CD4-positive, CD25-positive, alpha-beta regulatory T cell (primary cell): ENCODE measurements at regions not wholly inside any gene's neighbourhood (a gene's known extent, or its start where the extent isn't known, plus 50 kb on each side); places are given as distances from the start of the nearest gene placed in this dataset.

Experiments used
- ATAC-seq, 2 donors: fragments of 150-1000 bp; cut with Tn5 transposase; one replicate each; pipeline ENCODE4 v1.10.0; 2021; ENCODE audit warnings: low read depth in 2 of 2, moderate number of reproducible peaks in 2 of 2, moderate library complexity in 1 of 2
- DNase-seq, 3 donors: peaks; one replicate each; pipeline versions ENCODE4 v3.0.0 to v3.0.0-alpha.2; 2012 to 2022; ENCODE audit warnings: mixed read lengths in 1 of 3
- H3K27ac ChIP-seq: one replicate; pipeline ENCODE4 v1.7.0; 2013; ENCODE audit warnings: mild to moderate bottlenecking, low read length; ENCODE audit not compliant: insufficient read depth, poor library complexity, severe bottlenecking
- H3K27me3 ChIP-seq: one replicate; pipeline ENCODE4 v1.7.0; 2013; ENCODE audit warnings: low read length; ENCODE audit not compliant: control insufficient read depth, insufficient read depth
- H3K36me3 ChIP-seq: one replicate; pipeline ENCODE4 v1.7.0; 2013; ENCODE audit warnings: mild to moderate bottlenecking, low read length, moderate library complexity; ENCODE audit not compliant: control insufficient read depth, insufficient read depth
- H3K4me1 ChIP-seq: 2 replicates; pipeline ENCODE4 v1.7.0; 2013; ENCODE audit warnings: mild to moderate bottlenecking, low read length; ENCODE audit not compliant: insufficient read depth, control insufficient read depth, poor library complexity, severe bottlenecking
- H3K4me3 ChIP-seq: one replicate; pipeline ENCODE4 v1.7.0; 2013; ENCODE audit warnings: low read depth, mild to moderate bottlenecking, low read length, moderate library complexity
- H3K9me3 ChIP-seq, 2 experiments: 1 replicate in 1 of 2; 2 replicates in 1 of 2; pipeline ENCODE4 v1.7.0; 2013; ENCODE audit warnings: low read length in 2 of 2, mild to moderate bottlenecking in 1 of 2, moderate library complexity in 1 of 2; ENCODE audit not compliant: control insufficient read depth in 2 of 2
- H3K27ac Mint-ChIP-seq, 3 donors: one replicate each; pipeline ENCODE4 v1.8.0; 2020 to 2022; ENCODE audit warnings: mild to moderate bottlenecking in 3 of 3, mixed read lengths in 3 of 3, moderate library complexity in 2 of 3
- H3K27me3 Mint-ChIP-seq: one replicate; pipeline ENCODE4 v1.8.0; 2022; ENCODE audit warnings: mild to moderate bottlenecking, mixed read lengths
- H3K36me3 Mint-ChIP-seq: one replicate; pipeline ENCODE4 v1.8.0; 2020; ENCODE audit warnings: mixed read lengths
- H3K4me1 Mint-ChIP-seq, 4 donors: one replicate each; pipeline ENCODE4 v1.8.0; 2020 to 2022; ENCODE audit warnings: mixed read lengths in 4 of 4, mild to moderate bottlenecking in 1 of 4
- H3K4me3 Mint-ChIP-seq, 4 donors: one replicate each; pipeline ENCODE4 v1.8.0; 2020 to 2022; ENCODE audit warnings: mild to moderate bottlenecking in 4 of 4, mixed read lengths in 4 of 4, moderate library complexity in 3 of 4
- H3K9me3 Mint-ChIP-seq, 7 donors: one replicate each; pipeline ENCODE4 v1.8.0; 2020 to 2022; ENCODE audit warnings: mixed read lengths in 7 of 7, mild to moderate bottlenecking in 3 of 7, moderate library complexity in 2 of 7

GRCh38 chr11:33419924-33420323 is 162.7 kb downstream of the HIPK3 start:
- H3K4me1 ChIP-seq, result no peaks in the 10 kb centered on the region
- H3K27ac Mint-ChIP-seq, result no peak overlapping the region
- no peaks in the 10 kb centered on the region for H3K36me3 Mint-ChIP-seq
- peaks cover 0 to 3% (median 0%) of the 10 kb centered on the region in 7 donors for H3K9me3 Mint-ChIP-seq
- no peak overlapping the region for H3K4me3 ChIP-seq
- H3K27me3 ChIP-seq, result no peaks in the 10 kb centered on the region
- H3K36me3 ChIP-seq, result no peaks in the 10 kb centered on the region
- no peaks in the 10 kb centered on the region for H3K4me1 Mint-ChIP-seq
- H3K27me3 Mint-ChIP-seq, result peaks cover 14% of the 10 kb centered on the region
- no peak overlapping the region for H3K4me3 Mint-ChIP-seq
- H3K9me3 ChIP-seq, result no peaks in the 10 kb centered on the region
- DNase-seq (no peak), ATAC-seq (no peak)
- H3K27ac ChIP-seq, result no peak overlapping the region

- Histone ChIP-seq H3K27ac (no peak overlapping the region), H3K4me1 (no peaks in the 10 kb centered on the region), H3K27me3 (no peaks in the 10 kb centered on the region), H3K36me3 (no peaks in the 10 kb centered on the region), H3K9me3 (no peaks in the 10 kb centered on the region), H3K4me3 (no peak overlapping the region)
- Mint-ChIP-seq H3K4me3 (no peak overlapping the region), H3K4me1 (no peaks in the 10 kb centered on the region), H3K27me3 (peaks cover 15% of the 10 kb centered on the region), H3K9me3 (peaks cover 0 to 3% (median 0%) of the 10 kb centered on the region in 7 donors), H3K27ac (no peak overlapping the region), H3K36me3 (no peaks in the 10 kb centered on the region)
- DNase-seq, result no peak
- ATAC-seq, result no peak
Observed at GRCh38 chr11:33417121-33417520, 159.9 kb downstream of the HIPK3 start.

GRCh38 chr11:33413301-33413700 is 156.1 kb downstream of the HIPK3 start:
- no peaks in the 10 kb centered on the region for H3K4me1 Mint-ChIP-seq
- Histone ChIP-seq H3K4me3 (no peak overlapping the region), H3K27ac (no peak overlapping the region), H3K4me1 (no peaks in the 10 kb centered on the region), H3K9me3 (no peaks in the 10 kb centered on the region), H3K27me3 (no peaks in the 10 kb centered on the region), H3K36me3 (no peaks in the 10 kb centered on the region)
- H3K9me3 Mint-ChIP-seq, result peaks cover 0 to 5% (median 0%) of the 10 kb centered on the region in 7 donors
- H3K27me3 Mint-ChIP-seq, result peaks cover 11% of the 10 kb centered on the region
- H3K27ac Mint-ChIP-seq, result no peak overlapping the region
- no peak overlapping the region for H3K4me3 Mint-ChIP-seq
- DNase-seq, result no peak
- ATAC-seq, result no peak
- no peaks in the 10 kb centered on the region for H3K36me3 Mint-ChIP-seq

- no peaks in the 10 kb centered on the region for H3K4me1 Mint-ChIP-seq
- Histone ChIP-seq H3K4me1 (no peaks in the 10 kb centered on the region), H3K9me3 (no peaks in the 10 kb centered on the region), H3K36me3 (no peaks in the 10 kb centered on the region), H3K4me3 (no peak overlapping the region), H3K27ac (no peak overlapping the region), H3K27me3 (no peaks in the 10 kb centered on the region)
- H3K4me3 Mint-ChIP-seq, result no peak overlapping the region
- H3K27me3 Mint-ChIP-seq, result peaks cover 6% of the 10 kb centered on the region
- ATAC-seq, result no peak
- H3K36me3 Mint-ChIP-seq, result no peaks in the 10 kb centered on the region
- peaks cover 0 to 2% (median 0%) of the 10 kb centered on the region in 7 donors for H3K9me3 Mint-ChIP-seq
- no peak overlapping the region for H3K27ac Mint-ChIP-seq
- no peak for DNase-seq
Observed at GRCh38 chr11:33412241-33412640, 155.1 kb downstream of the HIPK3 start.

GRCh38 chr11:33411751-33412150 is 154.6 kb downstream of the HIPK3 start:
- peaks cover 0 to 2% (median 0%) of the 10 kb centered on the region in 7 donors for H3K9me3 Mint-ChIP-seq
- DNase-seq, result no peak
- no peaks in the 10 kb centered on the region for H3K4me1 Mint-ChIP-seq
- ATAC-seq, result no peak
- H3K36me3 Mint-ChIP-seq, result no peaks in the 10 kb centered on the region
- no peaks in the 10 kb centered on the region for H3K4me1 ChIP-seq
- no peaks in the 10 kb centered on the region for H3K27me3 ChIP-seq
- H3K27me3 Mint-ChIP-seq, result peaks cover 5% of the 10 kb centered on the region
- H3K9me3 ChIP-seq, result no peaks in the 10 kb centered on the region
- no peaks in the 10 kb centered on the region for H3K36me3 ChIP-seq
- no peak overlapping the region for H3K27ac ChIP-seq
- no peak overlapping the region for H3K4me3 Mint-ChIP-seq
- no peak overlapping the region for H3K27ac Mint-ChIP-seq
- H3K4me3 ChIP-seq, result no peak overlapping the region

GRCh38 chr11:33410086-33410765 is 153.0 kb downstream of the HIPK3 start:
- H3K9me3 Mint-ChIP-seq, result peaks cover 0 to 2% (median 0%) of the 10 kb centered on the region in 7 donors
- H3K9me3 ChIP-seq, result no peaks in the 10 kb centered on the region
- H3K27ac Mint-ChIP-seq, result no peak overlapping the region
- DNase-seq (no peak), ATAC-seq (no peak)
- no peaks in the 10 kb centered on the region for H3K4me1 ChIP-seq
- H3K27me3 Mint-ChIP-seq, result peaks cover 8% of the 10 kb centered on the region
- H3K4me1 Mint-ChIP-seq, result no peaks in the 10 kb centered on the region
- H3K36me3 ChIP-seq, result no peaks in the 10 kb centered on the region
- H3K27ac ChIP-seq, result no peak overlapping the region
- H3K4me3 Mint-ChIP-seq, result no peak overlapping the region
- H3K27me3 ChIP-seq, result no peaks in the 10 kb centered on the region
- no peaks in the 10 kb centered on the region for H3K36me3 Mint-ChIP-seq
- no peak overlapping the region for H3K4me3 ChIP-seq
